Aorta (tissue), 5 donors: ENCODE measurements at regions not wholly inside any gene's neighbourhood (a gene's known extent, or its start where the extent isn't known, plus 50 kb on each side); places are given as distances from the start of the nearest gene placed in this dataset.

Experiments used
- ATAC-seq: fragments of 200-7000 bp; cut with Tn5 transposase; one replicate; pipeline ENCODE4 v1.9.1; 2022; ENCODE audit warnings: moderate library complexity; ENCODE audit not compliant: low FRiP score
- DNase-seq, 2 donors: peaks; one replicate each; pipeline ENCODE4 v3.0.0-alpha.2; 2020
- H3K27ac ChIP-seq, 2 donors: one replicate each; pipeline ENCODE4 v1.5.1; 2013; ENCODE audit warnings: low read length in 2 of 2, mild to moderate bottlenecking in 2 of 2, moderate library complexity in 2 of 2, control low read depth in 1 of 2, inconsistent platforms in 1 of 2, low read depth in 1 of 2
- H3K27me3 ChIP-seq, 2 donors: one replicate each; pipeline ENCODE4 v1.6.1; 2013; ENCODE audit warnings: control low read depth in 1 of 2, low read length in 1 of 2, mild to moderate bottlenecking in 1 of 2, moderate library complexity in 1 of 2; ENCODE audit not compliant: insufficient read depth in 2 of 2, control insufficient read depth in 1 of 2
- H3K36me3 ChIP-seq, 2 donors: one replicate each; pipeline ENCODE4 v1.6.1; 2013; ENCODE audit warnings: control low read depth in 1 of 2, low read length in 1 of 2, mild to moderate bottlenecking in 1 of 2; ENCODE audit not compliant: insufficient read depth in 2 of 2, control insufficient read depth in 1 of 2
- H3K4me1 ChIP-seq, 2 donors: one replicate each; pipeline ENCODE4 v1.6.1; 2013; ENCODE audit warnings: low read length in 2 of 2, control low read depth in 1 of 2, mild to moderate bottlenecking in 1 of 2, moderate library complexity in 1 of 2; ENCODE audit not compliant: insufficient read depth in 2 of 2, control insufficient read depth in 1 of 2
- H3K4me3 ChIP-seq, 2 donors: one replicate each; pipeline ENCODE4 v1.5.1; 2013; ENCODE audit warnings: low read length in 2 of 2, control low read depth in 1 of 2, mild to moderate bottlenecking in 1 of 2
- H3K9me3 ChIP-seq: one replicate; pipeline ENCODE4 v1.6.1; 2013; ENCODE audit warnings: mild to moderate bottlenecking, low read length; ENCODE audit not compliant: control insufficient read depth
- WGBS, 2 donors: extraction: QIAGEN DNeasy Blood & Tissue Kit; methylation state at CpG; one replicate each; pipeline ENCODE4 v1.1.7; 2013; 5-methylcytosine and 5-hydroxymethylcytosine counted together
- intact Hi-C, 2 donors: fragments of 100-400 bp; cut with DNase I; formaldehyde crosslinking; loops; one replicate each; pipeline versions ENCODE4 v1.14.2 to v1.15.0; 2022
- donor health status: healthy with polysubstance abuse.
- donor health status: Bipolar disorder and iron deficiency.
- donor health status: DM: no; HTN: no; CAD: no.
- donor health status: DM: no; HTN: no; CAD: no.
- donor health status: DM: yes; HTN: yes; CAD: no.

DNA sequence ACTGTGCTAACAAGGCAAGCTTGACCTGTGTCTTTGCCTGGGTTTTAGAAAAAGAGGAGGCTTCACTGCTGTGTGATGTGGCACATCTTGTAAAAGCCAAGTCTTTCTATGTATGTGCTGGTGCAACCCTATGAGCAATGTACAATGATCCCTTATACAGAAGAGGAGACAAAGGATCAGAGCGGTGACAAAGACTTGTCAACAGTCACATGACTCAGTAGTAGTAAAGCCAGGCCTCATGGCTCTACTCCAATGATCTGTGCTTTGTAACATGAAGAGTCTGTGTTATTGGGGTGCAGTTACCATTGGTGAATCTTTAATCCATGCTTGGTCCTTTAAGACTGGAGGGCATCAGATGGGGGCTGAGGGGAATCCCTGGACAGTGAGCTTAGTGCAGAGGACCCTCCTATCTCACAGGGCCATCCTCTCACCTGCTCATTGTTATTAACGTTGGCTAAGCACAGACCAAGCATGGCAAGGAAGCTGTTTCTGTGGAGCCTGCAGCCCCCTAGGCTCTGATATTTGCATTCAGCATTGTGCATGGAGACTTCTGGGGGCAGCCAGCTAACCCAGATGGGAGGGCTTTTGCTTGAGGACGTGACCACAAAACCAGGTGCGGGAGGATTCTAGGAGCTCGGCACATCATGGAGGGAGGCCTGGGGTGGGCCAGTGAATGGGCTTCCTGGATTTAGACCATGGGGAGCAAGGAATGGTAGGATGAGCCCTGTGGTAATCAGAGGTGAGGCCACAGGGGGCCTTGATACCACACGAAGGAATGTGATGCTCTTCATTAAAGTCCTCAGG lies 308.8 kb upstream of the ZNF32 start:
- ATAC-seq = no peak
- H3K36me3 ChIP-seq = no peaks in the 10 kb centered on the region
- no peak overlapping the region for H3K4me3 ChIP-seq
- no peak for DNase-seq
- no peak overlapping the region for H3K27ac ChIP-seq
- H3K9me3 ChIP-seq = no peaks in the 10 kb centered on the region
- intact Hi-C loops = no loop called here
- WGBS, 2 donors = 96 to 98% methylated on average over 6 of the region's 6 CpGs
- no peaks in the 10 kb centered on the region for H3K27me3 ChIP-seq
- H3K4me1 ChIP-seq = peaks cover 0 to 3% of the 10 kb centered on the region in 2 donors

DNA sequence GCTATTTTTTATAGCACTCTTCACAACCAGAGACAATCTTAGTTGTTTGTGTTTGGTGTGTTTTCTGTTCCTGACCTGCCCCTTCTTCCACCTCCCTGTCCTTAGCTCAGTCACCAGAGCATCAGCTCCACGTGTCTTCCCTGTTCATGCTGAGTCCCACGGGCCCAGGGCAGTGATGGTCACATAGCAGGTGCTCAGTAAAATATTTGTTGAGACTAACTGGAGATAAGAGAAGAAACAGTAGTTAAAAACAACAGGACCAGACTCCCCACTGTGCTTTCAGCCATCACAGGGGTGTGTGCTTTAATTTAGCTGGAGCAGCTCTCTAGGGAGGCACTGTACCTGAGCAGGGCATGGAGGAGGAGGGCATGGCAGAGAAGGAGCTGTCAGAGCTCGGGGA lies 307.3 kb upstream of the ZNF32 start:
- peaks cover 0 to 3% of the 10 kb centered on the region in 2 donors for H3K4me1 ChIP-seq
- ATAC-seq (no peak), DNase-seq (no peak)
- 96 to 97% methylated on average over 3 of the region's 3 CpGs for WGBS, 2 donors
- no peaks in the 10 kb centered on the region for H3K27me3 ChIP-seq
- no peak overlapping the region for H3K27ac ChIP-seq
- intact Hi-C loops = no loop called here
- no peaks in the 10 kb centered on the region for H3K36me3 ChIP-seq
- no peak overlapping the region for H3K4me3 ChIP-seq
- no peaks in the 10 kb centered on the region for H3K9me3 ChIP-seq

DNA sequence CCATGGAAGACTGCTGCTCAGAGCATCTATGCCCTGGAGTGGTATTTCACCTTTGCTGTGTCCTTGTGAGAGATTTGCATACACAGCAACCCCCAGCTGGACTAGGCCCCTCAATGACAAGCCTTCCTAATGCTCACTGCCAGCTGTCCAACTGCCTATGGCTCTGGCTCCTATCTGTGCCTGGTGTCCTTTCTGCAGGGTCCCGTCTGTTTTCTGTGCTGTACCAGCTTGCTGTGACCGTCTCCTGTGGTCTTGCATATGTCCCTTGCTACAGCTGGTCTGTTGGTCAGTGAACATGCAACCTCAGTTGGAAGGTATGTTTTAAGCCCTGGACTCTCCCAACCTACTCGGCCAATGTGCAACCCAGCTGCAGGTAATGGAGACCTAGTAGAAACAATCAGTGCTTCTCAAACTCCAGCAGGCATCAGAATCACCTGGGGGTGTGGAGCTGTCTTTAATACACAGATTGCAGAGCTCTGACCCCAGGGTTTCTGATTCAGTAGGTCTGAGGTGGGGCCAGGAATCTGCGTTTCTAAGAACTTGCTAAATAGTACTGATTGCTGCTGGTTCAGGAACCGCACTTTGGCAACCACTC lies 306.4 kb upstream of the ZNF32 start:
- H3K27ac ChIP-seq = no peak overlapping the region
- 94% methylated on average over 5 of the region's 5 CpGs for WGBS, 2 donors
- DNase-seq = no peak
- H3K27me3 ChIP-seq = no peaks in the 10 kb centered on the region
- intact Hi-C loops = no loop called here
- no peak overlapping the region for H3K4me3 ChIP-seq
- no peaks in the 10 kb centered on the region for H3K36me3 ChIP-seq
- H3K9me3 ChIP-seq = no peaks in the 10 kb centered on the region
- peaks cover 0 to 3% of the 10 kb centered on the region in 2 donors for H3K4me1 ChIP-seq
- no peak for ATAC-seq

DNA sequence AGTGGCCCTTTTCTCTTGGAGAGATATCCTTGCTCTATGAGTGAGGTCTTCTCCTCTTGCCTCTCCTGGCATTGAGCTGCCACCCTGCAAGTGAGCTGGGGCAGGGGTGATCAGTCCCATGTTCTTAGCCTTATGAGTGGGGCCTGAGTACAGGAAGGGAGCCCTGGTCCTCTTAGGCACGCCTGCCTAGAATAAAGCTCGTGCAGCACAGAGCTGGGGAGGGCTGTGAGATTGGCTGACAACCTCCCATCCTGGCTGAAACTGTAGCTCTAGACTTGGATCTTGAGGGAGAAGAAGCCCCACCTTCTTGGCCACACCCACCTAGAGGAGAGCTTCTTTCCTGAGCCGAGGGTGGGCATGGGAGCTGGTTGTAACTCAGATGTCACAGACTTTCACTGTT lies 305.0 kb upstream of the ZNF32 start:
- H3K36me3 ChIP-seq = no peaks in the 10 kb centered on the region
- intact Hi-C loops = no loop called here
- no peaks in the 10 kb centered on the region for H3K27me3 ChIP-seq
- no peak overlapping the region for H3K4me3 ChIP-seq
- H3K9me3 ChIP-seq = no peaks in the 10 kb centered on the region
- WGBS, 2 donors = 77 to 85% methylated on average over 3 of the region's 3 CpGs
- DNase-seq = no peak
- no peaks in the 10 kb centered on the region for H3K4me1 ChIP-seq
- no peak for ATAC-seq
- H3K27ac ChIP-seq = no peak overlapping the region

DNA sequence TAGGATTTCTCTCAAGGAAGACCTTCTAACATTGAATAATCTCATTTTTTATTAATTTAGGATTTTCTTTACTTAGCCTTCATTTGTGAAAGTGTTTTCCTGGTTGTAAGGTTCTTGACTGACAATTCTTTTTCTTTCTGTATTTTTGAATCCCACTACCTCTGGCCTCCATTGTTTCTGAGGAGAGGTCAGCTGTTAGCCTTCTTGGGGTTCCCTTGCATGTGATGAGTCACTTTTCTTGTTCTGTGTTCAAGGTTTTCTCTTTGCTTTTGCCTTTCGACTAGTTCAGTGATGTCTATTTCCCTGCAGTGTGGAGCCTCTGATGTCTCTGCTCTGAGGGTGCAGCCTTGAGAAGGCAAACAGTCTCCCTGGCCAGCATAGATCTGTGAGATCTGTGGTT lies 304.1 kb upstream of the ZNF32 start:
- H3K36me3 ChIP-seq = no peaks in the 10 kb centered on the region
- no peak overlapping the region for H3K4me3 ChIP-seq
- H3K4me1 ChIP-seq = no peaks in the 10 kb centered on the region
- no peaks in the 10 kb centered on the region for H3K27me3 ChIP-seq
- no peak overlapping the region for H3K27ac ChIP-seq
- ATAC-seq = no peak
- intact Hi-C loops = no loop called here
- 96 to 100% methylated on average over 1 of the region's 1 CpG for WGBS, 2 donors
- no peaks in the 10 kb centered on the region for H3K9me3 ChIP-seq
- DNase-seq = no peak

DNA sequence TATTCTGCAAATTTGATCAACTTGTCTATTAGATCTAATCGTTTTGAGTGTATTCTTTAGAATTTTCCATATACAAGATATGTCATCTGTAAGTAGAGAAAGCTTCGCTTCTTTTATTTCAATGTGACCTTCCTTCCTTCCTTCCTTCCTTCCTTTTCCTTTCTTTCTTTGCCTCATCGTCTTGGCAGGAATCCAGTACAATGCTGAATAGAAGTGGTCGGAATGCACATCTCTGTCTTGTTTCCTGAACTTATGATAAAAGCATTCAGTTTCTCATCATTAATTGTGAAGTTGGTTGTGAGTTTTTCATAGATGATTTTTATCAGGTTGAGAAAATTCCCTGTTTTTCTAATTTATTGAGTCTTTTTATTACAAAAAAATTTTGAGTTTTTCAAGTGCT lies 300.7 kb upstream of the ZNF32 start:
- intact Hi-C loops = no loop called here
- no peaks in the 10 kb centered on the region for H3K4me1 ChIP-seq
- ATAC-seq (no peak), DNase-seq (no peak)
- no peaks in the 10 kb centered on the region for H3K9me3 ChIP-seq
- H3K27me3 ChIP-seq = no peaks in the 10 kb centered on the region
- H3K27ac ChIP-seq = no peak overlapping the region
- H3K4me3 ChIP-seq = no peak overlapping the region
- WGBS, 2 donors = 89% methylated on average over 4 of the region's 4 CpGs
- no peaks in the 10 kb centered on the region for H3K36me3 ChIP-seq

DNA sequence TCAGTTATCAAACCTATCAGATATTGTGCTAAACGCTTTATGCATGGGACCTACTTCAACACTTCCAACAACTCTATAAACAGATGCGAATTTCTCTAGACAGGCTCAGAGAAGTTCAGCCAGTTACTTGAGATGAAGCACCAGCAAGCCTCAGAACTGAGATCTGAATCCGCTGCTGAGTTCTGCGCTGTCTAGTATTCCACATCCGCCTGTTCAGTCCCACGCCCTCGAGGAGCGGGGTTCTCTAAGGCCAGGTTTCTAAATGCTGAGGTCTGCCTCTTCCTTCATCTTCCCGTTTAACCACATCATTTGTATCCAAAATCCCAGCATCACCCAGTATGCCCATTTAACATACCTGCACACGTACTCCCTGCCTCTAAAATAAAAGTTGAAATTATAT lies 297.8 kb upstream of the ZNF32 start:
- DNase-seq (no peak), ATAC-seq (no peak)
- Histone ChIP-seq H3K27me3 (no peaks in the 10 kb centered on the region), H3K4me3 (no peak overlapping the region), H3K4me1 (no peaks in the 10 kb centered on the region), H3K27ac (no peak overlapping the region), H3K9me3 (no peaks in the 10 kb centered on the region), H3K36me3 (no peaks in the 10 kb centered on the region)
- intact Hi-C loops = loop anchor here in 1 of 2 donors (2.0 kb wide), 1 partner anchor 18 kb away; no protein-coding TSS in a partner anchor
- WGBS, 2 donors = 96 to 97% methylated on average over 10 of the region's 10 CpGs

DNA sequence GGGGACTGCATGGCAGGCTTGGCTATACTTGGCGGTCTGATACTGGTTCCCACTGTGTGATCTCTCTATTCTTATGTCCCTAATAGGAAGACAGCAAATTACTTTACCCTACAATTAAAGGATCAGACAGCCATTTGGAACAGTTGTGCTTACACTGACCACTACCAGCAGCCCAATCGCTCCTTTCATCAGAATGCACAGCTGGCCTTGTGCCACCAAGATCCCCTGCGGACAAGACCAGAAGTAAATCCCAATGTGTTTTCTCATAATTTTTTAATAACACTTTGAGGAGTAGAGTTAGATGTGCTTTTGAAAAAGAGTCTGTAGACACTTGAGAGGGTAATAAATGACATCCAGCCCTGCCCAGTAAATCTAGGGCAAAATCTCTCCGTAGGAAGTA lies 297.2 kb upstream of the ZNF32 start:
- WGBS, 2 donors = 96 to 98% methylated on average over 4 of the region's 4 CpGs
- Histone ChIP-seq H3K4me3 (no peak overlapping the region), H3K27ac (no peak overlapping the region), H3K9me3 (no peaks in the 10 kb centered on the region), H3K36me3 (no peaks in the 10 kb centered on the region), H3K4me1 (no peaks in the 10 kb centered on the region), H3K27me3 (no peaks in the 10 kb centered on the region)
- intact Hi-C loops = loop anchor here in 1 of 2 donors (2.0 kb wide), 1 partner anchor 17 kb away; no protein-coding TSS in a partner anchor
- DNase-seq = peak in 1 of 2 donors; percentile 57
- no peak for ATAC-seq

DNA sequence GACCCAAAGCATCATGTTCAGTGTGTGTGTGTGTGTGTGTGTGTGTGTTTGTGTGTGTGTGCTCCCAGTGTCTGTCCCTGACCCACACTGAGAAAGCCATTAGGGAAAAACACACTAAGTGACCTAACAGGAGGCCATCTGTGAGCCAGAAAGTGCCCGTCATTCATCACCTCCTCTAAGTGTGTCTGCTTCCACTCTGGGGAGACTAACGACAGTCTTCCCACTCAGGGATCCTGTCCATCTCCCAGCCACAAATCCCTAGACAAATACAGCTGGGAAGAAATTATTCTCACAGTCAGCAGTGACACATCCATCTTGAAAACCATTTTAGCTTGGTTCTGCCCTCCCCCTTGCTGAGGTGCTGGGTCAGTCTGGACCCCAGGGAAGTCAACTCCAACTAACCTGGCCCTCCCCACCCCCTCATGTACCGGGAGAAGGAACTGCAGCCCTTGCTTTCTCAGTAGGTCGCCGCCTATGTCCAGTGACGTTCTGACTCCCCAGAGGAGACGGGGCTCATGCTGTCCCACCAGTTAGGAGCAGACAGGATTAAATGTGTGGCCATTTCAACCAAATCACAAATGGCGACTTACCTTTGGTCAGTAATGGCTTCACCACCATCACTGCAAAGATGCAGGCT lies 296.5 kb upstream of the ZNF32 start:
- no peak for ATAC-seq
- H3K4me1 ChIP-seq = no peaks in the 10 kb centered on the region

More for the DNA sequence above, 296.5 kb upstream of the ZNF32 start:
- no peak for DNase-seq
- WGBS, 2 donors = 96% methylated on average over 8 of the region's 8 CpGs
- intact Hi-C loops = no loop called here
- no peak overlapping the region for H3K4me3 ChIP-seq
- no peaks in the 10 kb centered on the region for H3K27me3 ChIP-seq
- no peaks in the 10 kb centered on the region for H3K9me3 ChIP-seq
- no peak overlapping the region for H3K27ac ChIP-seq
- H3K36me3 ChIP-seq = no peaks in the 10 kb centered on the region
